Posterior vena cava (tissue), 2 donors: ENCODE measurements at regions not wholly inside any gene's neighbourhood (a gene's known extent, or its start where the extent isn't known, plus 50 kb on each side); places are given as distances from the start of the nearest gene placed in this dataset.
"Not testable (repeated sequence)": the region's sequence is repeated elsewhere in the genome, so short reads cannot be mapped to it uniquely, and the experiment has no call there.

Source experiments
- DNase-seq: peaks from one replicate; pipeline ENCODE4 v3.0.0-alpha.2; 2020; ENCODE audit warnings: low spot score
- intact Hi-C, 2 donors: fragments of 100-400 bp; cut with DNase I; formaldehyde crosslinking; loops; one replicate each; pipeline versions ENCODE4 v1.14.1 to v1.14.2; 2022 to 2023
- donor health status: DM: yes; HTN: yes; CAD: no.
- donor health status: DM: yes; HTN: yes; CAD: no.

DNA sequence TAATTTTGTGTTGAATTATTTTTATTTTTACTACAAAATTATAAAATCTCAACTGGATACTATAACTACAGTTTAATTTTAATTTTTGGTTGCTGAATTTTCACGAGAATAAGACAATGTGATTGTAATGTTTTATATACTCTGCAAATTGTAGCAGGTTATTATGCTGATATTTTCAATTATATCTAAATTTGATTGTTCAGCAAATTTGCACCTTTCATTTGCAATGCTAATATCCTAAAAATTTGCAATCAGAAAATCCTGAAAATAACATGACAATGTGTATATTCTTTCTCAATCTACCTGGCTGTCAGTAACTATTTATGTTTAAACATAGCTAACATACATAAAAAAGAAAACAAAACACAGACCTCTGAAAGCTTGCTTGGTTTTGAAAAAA is 932.2 kb upstream of the LRFN5 start:
- no peak for DNase-seq
- intact Hi-C loops: no loop called here

DNA sequence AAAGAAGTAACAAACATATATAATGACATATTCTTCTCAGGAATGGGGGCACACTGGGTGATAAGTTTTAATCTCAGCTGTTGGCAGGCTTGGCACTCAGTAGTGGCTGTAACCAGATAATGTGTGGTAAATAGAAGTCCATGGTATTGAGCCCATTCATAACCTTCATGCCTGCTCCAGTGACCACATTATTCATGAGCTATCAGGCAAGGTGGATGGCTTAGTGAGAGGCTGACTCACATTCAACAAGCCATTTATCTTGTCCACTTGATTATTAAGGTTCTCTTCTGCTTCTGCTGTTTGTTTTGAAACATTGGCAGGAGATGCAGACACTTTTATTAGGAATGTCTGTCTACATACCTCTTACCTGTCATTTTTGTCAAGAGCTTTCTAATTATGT is 950.4 kb upstream of the LRFN5 start:
- intact Hi-C loops: no loop called here
- no peak for DNase-seq

DNA sequence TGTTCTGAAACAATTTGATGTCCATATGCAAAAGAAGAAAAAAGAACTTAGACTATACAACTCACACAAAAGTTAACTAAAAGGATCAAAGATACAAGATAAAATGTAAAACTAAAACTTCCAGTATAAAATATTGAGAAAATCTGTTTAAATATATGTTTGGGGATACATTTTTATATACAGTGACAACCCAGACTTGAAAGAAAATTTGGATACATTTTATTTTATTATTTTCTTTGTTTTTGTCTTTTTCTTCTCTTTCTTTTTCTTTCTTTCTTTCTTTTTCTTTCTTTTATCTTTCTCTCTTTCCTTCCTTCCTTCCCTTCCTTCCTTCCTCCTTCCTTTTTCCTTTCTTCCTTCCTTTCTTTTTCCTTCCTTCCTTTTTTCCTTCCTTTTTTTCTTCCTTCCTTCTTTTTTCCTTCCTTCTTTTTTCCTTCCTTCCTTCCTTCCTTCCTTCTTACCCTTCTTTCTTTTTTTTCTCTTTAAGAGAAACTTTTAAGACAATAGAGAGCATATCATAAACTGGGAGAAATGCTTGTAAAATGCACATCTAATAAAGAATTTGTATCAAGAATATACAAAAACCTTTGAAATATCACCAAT is 954.5 kb upstream of the LRFN5 start:
- DNase-seq: no peak
- intact Hi-C loops: no loop called here

DNA sequence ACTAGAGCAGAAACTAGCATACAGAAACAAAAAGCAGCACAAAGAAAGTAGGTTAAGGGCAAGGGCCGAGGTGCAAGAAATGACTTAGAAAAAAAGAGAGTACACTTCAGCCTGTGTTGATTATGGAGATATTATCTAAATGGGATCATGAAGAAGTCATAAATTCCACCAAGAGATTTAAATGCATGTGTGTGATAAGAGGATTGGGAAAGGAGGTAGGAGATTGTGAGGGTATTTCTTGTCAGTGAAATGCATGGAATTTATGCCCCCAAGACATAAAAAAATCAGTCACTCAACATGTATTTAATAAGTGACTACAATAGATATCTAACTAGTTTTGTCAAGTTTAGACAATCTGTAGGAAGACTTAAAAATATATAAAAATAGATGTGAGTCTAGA is 976.2 kb upstream of the LRFN5 start:
- no peak for DNase-seq
- intact Hi-C loops: no loop called here

DNA sequence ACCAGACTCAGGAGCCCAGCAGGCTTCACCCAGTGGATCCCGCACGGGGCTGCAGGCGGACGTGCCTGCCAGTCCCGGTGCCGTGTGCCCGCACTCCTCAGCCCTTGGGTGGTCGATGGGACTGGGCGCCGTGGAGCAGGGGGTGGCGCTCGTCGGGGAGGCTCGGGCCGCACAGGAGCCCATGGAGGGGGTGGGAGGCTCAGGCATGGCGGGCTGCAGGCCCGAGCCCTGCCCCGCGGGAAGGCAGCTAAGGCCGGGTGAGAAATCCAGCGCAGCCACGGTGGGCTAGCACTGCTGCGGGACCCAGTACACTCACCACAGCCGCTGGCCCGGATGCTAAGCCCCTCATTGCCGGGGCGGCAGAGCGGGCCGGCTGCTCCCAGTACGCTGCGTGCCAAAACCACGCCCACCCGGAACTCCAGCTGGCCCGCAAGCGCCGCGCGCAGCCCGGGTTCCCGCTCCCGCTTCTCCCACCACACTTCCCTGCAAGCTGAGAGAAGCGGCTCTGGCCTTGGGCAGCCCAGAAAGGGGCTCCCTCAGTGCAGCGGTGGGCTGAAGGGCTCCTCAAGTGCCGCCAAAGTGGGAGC is 977.0 kb upstream of the LRFN5 start:
- DNase-seq, intact Hi-C loops: not testable (repeated sequence)

DNA sequence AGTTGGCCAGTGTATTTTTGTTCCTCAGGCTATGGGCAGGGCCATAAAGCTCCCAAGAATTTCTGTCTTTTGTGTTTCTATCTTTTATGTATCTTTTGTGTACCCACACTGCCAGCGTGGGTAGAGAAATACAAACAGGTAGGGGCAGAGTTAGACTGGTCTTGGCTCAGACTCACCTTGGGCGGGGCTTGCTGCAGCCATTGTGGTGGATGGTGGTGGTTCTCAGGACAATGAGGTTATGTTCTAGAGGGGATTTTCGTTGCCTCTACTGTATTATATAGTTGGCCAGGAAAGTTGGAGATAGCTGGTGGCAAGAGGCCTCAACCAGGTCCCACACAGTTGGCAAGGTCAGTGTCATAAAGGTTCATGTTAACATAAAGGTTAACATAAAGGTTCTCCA is 977.5 kb upstream of the LRFN5 start:
- no peak for DNase-seq
- intact Hi-C loops: no loop called here

DNA sequence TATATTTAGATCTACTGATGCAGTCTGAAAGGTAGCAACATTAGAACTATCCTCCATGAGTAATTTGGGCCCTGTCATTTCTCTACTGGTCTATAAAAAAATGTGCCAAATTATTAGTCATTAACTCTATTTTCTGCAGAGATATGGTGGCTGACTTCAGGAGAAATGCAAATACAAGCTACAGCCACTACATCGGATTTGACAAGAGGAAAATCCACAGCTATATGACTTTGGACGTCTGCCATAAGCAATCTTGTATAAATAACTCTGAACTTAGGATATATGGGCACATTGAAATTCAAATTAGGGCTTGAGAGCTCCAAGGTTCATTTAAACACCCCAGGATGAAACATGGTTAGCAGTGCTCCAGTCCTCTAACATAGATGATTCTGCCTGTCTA is 983.0 kb upstream of the LRFN5 start:
- DNase-seq: no peak
- intact Hi-C loops: no loop called here

DNA sequence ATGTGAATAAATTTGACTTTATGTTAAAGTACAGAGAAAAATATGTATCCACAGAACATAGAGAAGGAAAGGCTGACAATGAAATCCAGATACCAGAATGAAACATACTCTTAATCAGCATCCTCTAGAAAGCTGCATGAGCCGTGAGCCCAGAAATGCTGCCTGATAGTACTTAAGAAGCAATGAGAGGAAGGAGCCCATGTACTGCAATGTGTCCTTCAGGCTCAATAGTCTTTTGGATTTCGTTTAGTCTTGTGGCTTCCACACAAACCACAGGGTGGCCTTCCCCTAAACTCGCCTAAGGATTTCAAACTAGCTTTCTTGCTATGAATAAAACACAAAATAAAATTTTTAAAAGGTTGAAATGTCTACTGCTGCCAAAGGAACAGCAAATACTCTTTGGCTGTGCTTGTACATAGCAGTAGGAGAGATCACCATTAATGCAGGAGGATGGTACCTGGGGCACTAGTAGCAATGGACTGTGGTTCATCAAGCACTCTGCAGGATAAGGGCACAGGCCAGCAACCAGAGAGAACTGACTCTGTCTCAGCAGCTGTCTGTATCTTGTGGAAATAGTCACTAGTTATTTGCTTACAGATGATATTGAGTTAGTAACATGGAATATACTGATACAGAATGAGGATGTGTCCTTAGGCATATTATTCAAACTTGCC is 988.3 kb upstream of the LRFN5 start:
- intact Hi-C loops: no loop called here
- no peak for DNase-seq

DNA sequence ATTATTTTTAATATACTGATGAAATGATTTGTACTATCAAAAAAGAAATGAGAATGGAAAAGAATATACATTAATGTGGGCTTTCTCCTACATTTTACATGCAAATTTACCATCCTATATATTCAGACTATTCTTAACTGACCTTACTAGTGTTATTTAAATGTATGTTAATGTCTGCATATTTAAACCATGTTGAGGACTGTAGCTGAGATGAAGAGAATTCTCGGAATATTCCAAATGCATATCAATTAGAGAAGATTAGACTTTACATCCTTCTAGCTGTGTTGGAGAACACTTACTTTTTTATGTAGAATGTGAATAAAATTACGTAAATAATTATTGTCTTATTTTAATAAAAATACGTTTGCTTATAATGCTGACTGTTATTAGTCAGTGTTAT is 990.1 kb upstream of the LRFN5 start:
- intact Hi-C loops: no loop called here
- no peak for DNase-seq

DNA sequence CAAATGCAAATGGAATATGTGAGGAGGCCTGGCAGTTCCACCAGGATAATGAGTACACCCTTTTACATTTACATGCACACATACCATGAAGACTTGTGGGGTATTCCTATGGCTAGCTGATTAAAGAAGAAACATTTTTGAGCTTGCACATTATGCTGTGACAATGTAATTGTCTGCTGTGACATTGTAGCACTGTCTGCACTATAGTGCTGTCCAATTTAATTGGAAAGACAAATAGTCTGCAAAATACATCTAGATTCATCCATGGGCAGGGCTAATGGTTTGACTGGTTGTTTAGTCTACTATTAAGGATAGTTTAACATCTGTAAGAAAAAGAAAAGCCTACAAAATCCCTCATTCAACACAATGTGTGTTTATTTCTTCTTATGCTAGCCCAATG is 1005.6 kb upstream of the LRFN5 start:
- no peak for DNase-seq
- intact Hi-C loops: no loop called here

DNA sequence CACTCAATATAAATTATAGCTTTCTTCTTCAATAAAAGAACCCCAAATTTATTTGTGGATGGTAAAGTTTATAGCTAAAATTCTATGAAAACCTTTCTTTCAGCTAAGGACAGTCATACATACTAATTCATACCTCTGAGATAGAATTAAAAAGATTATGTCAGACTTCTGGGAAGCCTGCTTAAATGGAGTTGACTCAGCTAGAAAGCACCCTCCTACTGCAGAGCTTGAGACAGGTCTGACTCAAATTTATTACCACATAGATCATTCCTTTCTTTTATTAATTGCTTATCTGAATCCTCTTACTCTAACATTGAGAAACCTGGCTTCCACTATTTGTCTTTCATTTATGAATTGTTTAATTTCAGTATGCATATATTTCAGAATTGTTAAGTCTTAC is 1007.0 kb upstream of the LRFN5 start:
- no peak for DNase-seq
- intact Hi-C loops: no loop called here

DNA sequence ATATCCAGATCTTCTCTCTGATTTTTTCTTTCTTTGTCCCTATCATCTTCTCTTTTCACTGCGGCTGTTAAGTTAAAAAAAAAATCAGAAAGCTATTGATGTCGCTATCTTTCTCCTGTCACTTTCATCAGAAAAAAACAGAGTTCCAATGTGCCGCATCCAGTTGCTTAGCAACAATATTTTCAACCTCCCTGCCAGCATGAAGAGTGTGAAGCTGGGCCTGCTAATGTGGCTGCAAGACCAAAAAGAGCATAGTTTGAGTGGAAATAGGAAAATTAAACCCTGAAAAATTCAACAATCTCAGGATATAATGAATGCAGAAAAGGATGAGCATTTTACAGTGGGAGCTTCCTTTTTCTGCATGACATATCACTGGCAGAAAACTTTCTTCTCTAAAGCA is 1025.4 kb upstream of the LRFN5 start:
- intact Hi-C loops: no loop called here
- no peak for DNase-seq

DNA sequence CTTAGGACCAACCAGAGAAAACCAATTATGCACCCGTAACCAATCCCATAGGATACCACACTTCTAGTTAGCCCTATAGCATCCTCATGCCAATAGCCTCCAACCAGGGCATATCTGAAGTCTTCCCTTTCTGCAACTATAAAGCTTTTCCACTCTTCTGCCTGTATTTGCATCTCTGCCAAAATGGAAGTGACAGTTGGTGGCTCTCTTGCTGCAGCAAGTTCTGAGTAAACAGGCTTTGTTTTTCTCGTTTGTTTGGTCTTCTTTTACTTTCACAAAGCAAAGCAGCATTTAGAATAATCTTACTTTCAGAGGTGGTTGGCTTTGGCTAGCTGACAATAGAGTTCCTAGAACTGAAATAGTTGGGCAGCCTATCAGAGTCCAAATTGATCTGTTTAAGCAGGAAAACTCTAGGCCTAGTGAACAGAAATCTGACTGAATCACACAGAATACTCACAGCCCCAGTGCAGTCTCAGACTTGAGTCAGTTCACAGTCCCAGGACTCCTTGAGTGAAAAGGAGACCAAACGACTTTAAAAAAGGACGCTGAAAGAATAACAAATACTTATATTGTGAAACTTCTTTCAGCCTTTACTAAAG is 1029.7 kb upstream of the LRFN5 start:
- intact Hi-C loops: no loop called here
- DNase-seq: no peak

DNA sequence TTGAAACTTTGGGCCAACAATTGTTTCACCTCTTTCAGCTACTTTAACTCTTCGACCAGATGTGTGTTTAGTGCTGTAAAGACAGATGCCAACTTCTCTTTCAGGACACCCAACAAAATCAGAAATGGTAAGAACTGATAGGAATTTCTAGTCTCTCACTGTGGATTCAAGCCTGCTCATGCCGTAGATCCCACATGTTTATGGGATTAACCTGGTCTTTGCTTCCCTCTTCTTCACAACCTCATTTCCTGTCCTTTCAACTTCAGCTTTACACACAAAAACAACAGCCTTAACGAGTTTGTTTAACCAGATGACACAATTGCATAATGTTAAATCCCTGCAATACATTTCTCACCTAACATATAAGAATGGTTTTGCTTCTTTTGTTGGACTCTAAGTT is 1031.9 kb upstream of the LRFN5 start:
- intact Hi-C loops: no loop called here
- no peak for DNase-seq

DNA sequence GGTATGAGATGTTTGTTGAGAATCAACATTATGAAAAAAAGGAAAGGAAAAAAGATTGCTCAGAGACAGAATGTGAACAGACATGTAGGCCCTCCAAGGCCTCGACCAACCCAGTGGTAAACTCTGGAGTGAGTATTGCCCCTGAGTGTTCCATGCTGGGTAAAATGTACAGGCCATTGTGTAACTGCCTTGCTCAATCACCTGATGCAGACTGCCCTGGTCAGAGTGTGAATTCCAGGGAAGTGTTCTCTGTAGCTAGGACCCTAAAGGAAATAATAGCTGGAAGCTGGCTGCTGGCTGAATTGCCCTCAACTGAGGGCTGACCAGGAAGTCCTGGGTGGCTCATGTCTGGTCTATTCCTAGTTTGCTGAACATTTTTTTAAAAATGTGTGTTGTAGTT is 1081.4 kb upstream of the LRFN5 start:
- DNase-seq: no peak
- intact Hi-C loops: no loop called here

DNA sequence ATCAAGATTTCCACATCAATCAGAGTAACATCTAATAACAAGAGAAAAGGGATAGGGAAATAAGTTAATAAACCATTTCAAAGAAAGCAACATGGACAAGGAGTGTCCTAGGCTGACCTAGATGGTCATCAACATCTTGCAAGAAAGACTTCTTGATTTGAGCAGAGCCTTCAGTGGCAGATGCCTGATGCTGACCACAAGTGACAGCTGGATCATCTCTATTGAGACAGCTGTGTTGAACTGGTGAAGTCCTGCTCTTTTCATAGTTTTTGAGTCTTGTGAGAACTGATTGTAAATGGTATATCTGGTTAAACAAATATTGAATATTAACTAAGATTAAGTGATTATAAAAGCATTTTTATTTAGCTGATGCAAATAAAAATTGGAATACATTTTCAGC is 1083.6 kb upstream of the LRFN5 start:
- DNase-seq: no peak
- intact Hi-C loops: no loop called here

DNA sequence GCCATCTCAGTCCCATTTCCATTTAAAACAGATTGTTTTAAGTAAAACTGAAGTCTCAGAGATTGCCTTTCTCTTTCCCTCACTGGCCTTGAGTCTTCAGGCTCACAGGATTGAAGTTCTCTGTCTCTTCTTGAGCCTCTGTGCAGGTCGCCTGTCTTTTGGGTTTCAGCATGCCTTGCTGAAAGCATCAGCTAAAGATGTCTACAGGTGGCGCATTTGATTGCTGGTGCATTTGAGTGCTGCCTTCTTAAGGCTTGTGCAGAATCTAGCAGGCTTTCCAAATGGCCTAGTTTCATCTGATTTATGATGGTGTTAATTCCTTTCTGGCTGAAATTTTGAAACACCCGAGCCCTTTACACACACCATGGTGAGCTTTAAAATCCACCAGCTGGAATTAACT is 1062.2 kb upstream of the FBXO33 start:
- no peak for DNase-seq
- intact Hi-C loops: no loop called here

DNA sequence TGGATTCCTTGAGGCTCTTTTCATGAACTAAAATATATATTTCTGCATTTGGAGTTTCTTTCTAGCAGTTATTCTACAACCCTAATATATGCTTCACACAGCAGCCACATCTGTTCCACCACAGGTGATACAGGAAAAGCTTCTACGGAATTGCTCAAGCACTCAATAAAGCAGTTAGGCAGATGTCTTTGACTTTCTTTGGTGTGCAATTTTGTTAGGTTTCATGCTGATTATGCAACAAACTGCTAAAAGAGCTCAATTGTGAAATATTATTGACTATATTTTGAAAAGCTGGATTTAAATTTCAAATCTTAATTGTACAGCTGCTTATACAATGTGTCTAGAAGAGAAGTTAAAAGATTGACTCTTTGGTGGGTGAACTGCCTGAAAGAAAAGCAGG is 1055.6 kb upstream of the FBXO33 start:
- intact Hi-C loops: no loop called here
- no peak for DNase-seq

DNA sequence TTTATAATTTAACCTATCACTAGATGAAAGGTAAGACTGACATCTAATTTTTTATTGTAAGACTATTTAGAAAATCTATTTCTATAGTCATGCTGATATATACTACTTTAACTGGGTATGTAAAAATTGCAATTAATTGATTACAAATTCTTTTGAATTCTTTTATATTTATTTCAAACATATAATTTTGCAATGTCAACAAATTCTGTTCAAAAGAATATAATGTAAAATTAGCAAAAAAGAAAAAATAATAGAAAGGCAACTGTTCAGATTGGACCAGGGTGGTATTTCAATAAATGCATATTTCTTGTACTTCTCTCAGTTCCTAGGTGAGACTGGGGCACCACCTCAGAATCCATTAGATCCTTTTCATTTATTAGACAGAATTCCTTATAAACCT is 1053.5 kb upstream of the FBXO33 start:
- no peak for DNase-seq
- intact Hi-C loops: no loop called here

DNA sequence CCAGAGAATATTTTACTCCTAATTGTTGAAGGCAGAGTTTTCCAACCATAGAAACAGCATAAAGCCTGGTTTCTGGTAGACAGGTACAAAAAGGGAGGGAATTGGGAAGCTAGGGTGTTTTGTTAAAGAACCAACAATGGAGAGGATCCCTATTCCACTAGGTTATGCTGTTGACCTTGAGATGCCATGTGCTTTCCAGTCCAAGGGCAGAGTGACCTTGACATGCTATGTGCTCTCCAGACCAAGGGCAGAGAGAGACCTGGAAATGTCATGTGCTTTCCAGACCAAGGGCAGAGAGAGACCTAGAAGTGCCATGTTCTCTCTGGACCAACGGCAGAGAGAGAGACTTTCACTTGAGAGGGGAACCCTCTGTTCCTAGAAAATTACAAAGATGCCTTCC is 1043.8 kb upstream of the FBXO33 start:
- intact Hi-C loops: no loop called here
- no peak for DNase-seq

DNA sequence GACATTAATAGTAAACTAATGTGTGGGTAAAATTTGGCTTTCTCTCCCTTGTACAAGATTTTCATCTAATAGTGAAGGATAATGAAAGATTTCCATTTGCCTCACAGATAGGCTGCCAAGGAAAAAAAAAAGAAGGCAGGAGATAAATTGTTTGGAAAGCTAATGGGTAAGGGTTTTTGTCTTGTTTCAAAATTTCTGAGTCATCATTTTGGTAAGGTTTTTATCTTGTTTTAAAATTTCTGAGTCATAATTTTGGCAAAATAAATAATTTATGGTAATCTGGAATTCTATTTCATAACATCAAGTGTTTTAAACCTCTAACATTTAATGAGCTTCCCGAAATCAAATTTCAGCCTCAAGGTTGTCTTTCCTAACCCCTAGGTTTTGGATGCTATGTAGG is 1035.7 kb upstream of the FBXO33 start:
- no peak for DNase-seq
- intact Hi-C loops: no loop called here
